Thyroid gland (tissue), 4 donors: ENCODE measurements at regions not wholly inside any gene's neighbourhood (a gene's known extent, or its start where the extent isn't known, plus 50 kb on each side); places are given as distances from the start of the nearest gene placed in this dataset.

Experiments
- DNase-seq, 2 donors: peaks; one replicate each; pipeline ENCODE4 v3.0.0-alpha.2; 2019
- H3K27ac ChIP-seq, 3 donors: fragments of 200-600 bp; sonication (generic); 1 replicate in 2 of 3; 2 replicates in 1 of 3; pipeline ENCODE4 v1.5.1; 2016 to 2019; ENCODE audit warnings: mild to moderate bottlenecking in 1 of 3, moderate library complexity in 1 of 3
- H3K27me3 ChIP-seq: fragments of 200-600 bp; sonication (generic); one replicate; pipeline ENCODE4 v1.5.1; 2019
- H3K36me3 ChIP-seq, 2 donors: fragments of 200-600 bp; sonication (generic); one replicate each; pipeline ENCODE4 v1.5.1; 2016 to 2019
- H3K4me1 ChIP-seq, 2 donors: fragments of 200-600 bp; sonication (generic); one replicate each; pipeline ENCODE4 v1.5.1; 2017 to 2019
- H3K4me3 ChIP-seq, 3 donors: fragments of 200-600 bp; sonication (generic); replicated peaks in 1 of 3; 1 replicate in 2 of 3; 2 replicates in 1 of 3; pipeline ENCODE4 v1.5.1; 2016; ENCODE audit warnings: mild to moderate bottlenecking in 1 of 3
- H3K9me3 ChIP-seq: fragments of 200-600 bp; sonication (generic); one replicate; pipeline ENCODE4 v1.5.1; 2017
- POLR2A ChIP-seq, 2 donors: fragments of 450-650 bp; IDR thresholded peaks; one replicate each; pipeline ENCODE4 v1.6.1; 2017; ENCODE audit warnings: antibody characterized with exemption in 2 of 2, mild to moderate bottlenecking in 2 of 2, moderate library complexity in 1 of 2
- WGBS, 2 donors: methylation state at CpG; one replicate each; pipeline ENCODE4 v1.1.5; 2017; 5-methylcytosine and 5-hydroxymethylcytosine counted together
- intact Hi-C: fragments of 100-400 bp; cut with DNase I; formaldehyde crosslinking; loops from one replicate; pipeline ENCODE4 v1.15.1; 2023
- TF ChIP-seq, protein P1 (sequence below), 6 experiments: fragments of 200-600 bp in 3 of 6; fragments of 450-650 bp in 3 of 6; sonication (generic) in 3 of 6; IDR thresholded peaks; one replicate each; pipeline ENCODE4 v1.5.1; 2016 to 2019; ENCODE audit warnings: antibody characterized with exemption in 6 of 6, mild to moderate bottlenecking in 2 of 6, inconsistent platforms in 1 of 6, moderate library complexity in 1 of 6

DNA sequence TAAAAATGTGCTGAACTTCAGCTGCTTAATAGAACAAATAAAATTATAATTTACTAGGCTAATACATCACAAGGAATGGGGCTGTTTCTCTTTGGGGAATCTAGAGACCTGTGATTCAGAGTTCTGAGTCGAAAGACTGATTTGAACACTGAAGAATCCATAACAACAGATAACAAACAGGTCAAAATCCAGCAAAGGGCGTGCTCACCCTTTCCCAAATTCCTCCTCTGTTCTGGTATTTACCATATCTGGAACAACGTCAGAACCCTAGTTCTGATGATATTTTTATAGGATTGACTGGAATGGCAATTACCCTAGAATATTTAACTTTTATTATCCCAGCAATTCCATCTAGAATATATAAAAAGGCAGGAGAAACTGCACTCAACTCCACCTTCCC, 66.0 kb upstream of the ITGA6 start:
- intact Hi-C loops, result no loop called here
- no peak overlapping the region for H3K4me3 ChIP-seq
- H3K4me1 ChIP-seq, result peaks cover 0 to 4% of the 10 kb centered on the region in 2 donors
- H3K27ac ChIP-seq, result no peak overlapping the region
- H3K9me3 ChIP-seq, result no peaks in the 10 kb centered on the region
- TF ChIP-seq, protein P1, sequence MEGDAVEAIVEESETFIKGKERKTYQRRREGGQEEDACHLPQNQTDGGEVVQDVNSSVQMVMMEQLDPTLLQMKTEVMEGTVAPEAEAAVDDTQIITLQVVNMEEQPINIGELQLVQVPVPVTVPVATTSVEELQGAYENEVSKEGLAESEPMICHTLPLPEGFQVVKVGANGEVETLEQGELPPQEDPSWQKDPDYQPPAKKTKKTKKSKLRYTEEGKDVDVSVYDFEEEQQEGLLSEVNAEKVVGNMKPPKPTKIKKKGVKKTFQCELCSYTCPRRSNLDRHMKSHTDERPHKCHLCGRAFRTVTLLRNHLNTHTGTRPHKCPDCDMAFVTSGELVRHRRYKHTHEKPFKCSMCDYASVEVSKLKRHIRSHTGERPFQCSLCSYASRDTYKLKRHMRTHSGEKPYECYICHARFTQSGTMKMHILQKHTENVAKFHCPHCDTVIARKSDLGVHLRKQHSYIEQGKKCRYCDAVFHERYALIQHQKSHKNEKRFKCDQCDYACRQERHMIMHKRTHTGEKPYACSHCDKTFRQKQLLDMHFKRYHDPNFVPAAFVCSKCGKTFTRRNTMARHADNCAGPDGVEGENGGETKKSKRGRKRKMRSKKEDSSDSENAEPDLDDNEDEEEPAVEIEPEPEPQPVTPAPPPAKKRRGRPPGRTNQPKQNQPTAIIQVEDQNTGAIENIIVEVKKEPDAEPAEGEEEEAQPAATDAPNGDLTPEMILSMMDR (IDR thresholded peaks at IDR 0.05), result no peak
- no peak for TF ChIP-seq POLR2A (IDR thresholded peaks at IDR 0.05)
- WGBS, 2 donors, result 80 to 89% methylated on average over 3 of the region's 3 CpGs
- no peaks in the 10 kb centered on the region for H3K27me3 ChIP-seq
- H3K36me3 ChIP-seq, result no peaks in the 10 kb centered on the region
- DNase-seq, result no peak

DNA sequence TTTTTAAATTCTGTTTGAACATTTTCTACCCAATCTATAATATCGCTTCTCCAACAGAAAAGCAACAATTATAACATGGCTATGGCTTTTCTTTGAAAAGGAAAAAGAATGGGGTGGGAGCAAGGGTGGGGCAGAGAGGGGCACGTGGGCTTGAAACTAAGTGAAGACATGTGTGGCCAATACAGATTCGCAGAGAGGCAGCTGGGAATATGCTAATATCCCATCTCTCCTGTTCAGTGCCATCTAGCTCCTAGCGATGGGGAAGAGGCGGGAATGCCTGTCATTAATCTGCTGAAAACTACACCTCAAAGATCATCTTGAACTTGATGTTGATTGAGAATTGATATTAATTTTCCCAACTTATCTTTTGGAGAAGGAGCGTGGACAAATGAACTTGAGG, 65.5 kb upstream of the ITGA6 start:
- WGBS, 2 donors, result 91 to 92% methylated on average over 6 of the region's 6 CpGs
- DNase-seq, result no peak
- TF ChIP-seq POLR2A (IDR thresholded peaks at IDR 0.05), result no peak
- TF ChIP-seq, protein P1 (IDR thresholded peaks at IDR 0.05), result no peak
- H3K27me3 ChIP-seq, result no peaks in the 10 kb centered on the region
- H3K4me1 ChIP-seq, result peaks cover 0 to 4% of the 10 kb centered on the region in 2 donors
- no peak overlapping the region for H3K27ac ChIP-seq
- no peaks in the 10 kb centered on the region for H3K36me3 ChIP-seq
- no peak overlapping the region for H3K4me3 ChIP-seq
- no peaks in the 10 kb centered on the region for H3K9me3 ChIP-seq
- intact Hi-C loops, result no loop called here

DNA sequence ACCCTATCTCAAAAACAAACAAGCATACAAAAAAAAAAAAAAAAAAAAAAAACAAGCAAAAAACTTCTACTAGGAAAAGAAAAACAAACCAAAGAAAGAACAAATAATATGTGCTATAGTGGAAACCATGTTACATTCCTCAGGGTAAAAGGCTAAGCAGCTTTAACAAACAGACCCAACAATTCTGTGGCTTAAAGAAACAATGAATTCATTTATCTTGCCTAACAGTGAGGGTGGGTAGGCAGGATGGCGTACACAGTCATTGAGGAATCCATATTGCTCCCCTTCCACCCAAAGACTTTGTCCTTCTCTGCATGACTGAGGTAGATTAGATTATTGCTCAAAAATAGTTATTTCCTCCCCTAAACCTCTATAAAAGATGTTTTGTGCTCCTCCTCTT, 63.1 kb upstream of the ITGA6 start:
- TF ChIP-seq POLR2A (IDR thresholded peaks at IDR 0.05), result no peak
- TF ChIP-seq, protein P1 (IDR thresholded peaks at IDR 0.05), result no peak
- no peaks in the 10 kb centered on the region for H3K4me1 ChIP-seq
- DNase-seq, result no peak
- H3K27ac ChIP-seq, result no peak overlapping the region
- H3K27me3 ChIP-seq, result no peaks in the 10 kb centered on the region
- intact Hi-C loops, result no loop called here
- no peaks in the 10 kb centered on the region for H3K36me3 ChIP-seq
- H3K4me3 ChIP-seq, result no peak overlapping the region
- 84 to 85% methylated on average over 1 of the region's 1 CpG for WGBS, 2 donors
- H3K9me3 ChIP-seq, result no peaks in the 10 kb centered on the region

- no peaks in the 10 kb centered on the region for H3K27me3 ChIP-seq
- WGBS, 2 donors, result 86 to 94% methylated on average over 10 to 11 of the region's 11 CpGs
- no peak for TF ChIP-seq POLR2A (IDR thresholded peaks at IDR 0.05)
- TF ChIP-seq, protein P1 (IDR thresholded peaks at IDR 0.05), result no peak
- DNase-seq, result no peak
- no peak overlapping the region for H3K4me3 ChIP-seq
- no peak overlapping the region for H3K27ac ChIP-seq
- no peaks in the 10 kb centered on the region for H3K9me3 ChIP-seq
- intact Hi-C loops, result no loop called here
- H3K4me1 ChIP-seq, result no peaks in the 10 kb centered on the region
- H3K36me3 ChIP-seq, result no peaks in the 10 kb centered on the region
These were observed 60.7 kb upstream of the ITGA6 start for GRCh38 chr2:172366596-172367150.

DNA sequence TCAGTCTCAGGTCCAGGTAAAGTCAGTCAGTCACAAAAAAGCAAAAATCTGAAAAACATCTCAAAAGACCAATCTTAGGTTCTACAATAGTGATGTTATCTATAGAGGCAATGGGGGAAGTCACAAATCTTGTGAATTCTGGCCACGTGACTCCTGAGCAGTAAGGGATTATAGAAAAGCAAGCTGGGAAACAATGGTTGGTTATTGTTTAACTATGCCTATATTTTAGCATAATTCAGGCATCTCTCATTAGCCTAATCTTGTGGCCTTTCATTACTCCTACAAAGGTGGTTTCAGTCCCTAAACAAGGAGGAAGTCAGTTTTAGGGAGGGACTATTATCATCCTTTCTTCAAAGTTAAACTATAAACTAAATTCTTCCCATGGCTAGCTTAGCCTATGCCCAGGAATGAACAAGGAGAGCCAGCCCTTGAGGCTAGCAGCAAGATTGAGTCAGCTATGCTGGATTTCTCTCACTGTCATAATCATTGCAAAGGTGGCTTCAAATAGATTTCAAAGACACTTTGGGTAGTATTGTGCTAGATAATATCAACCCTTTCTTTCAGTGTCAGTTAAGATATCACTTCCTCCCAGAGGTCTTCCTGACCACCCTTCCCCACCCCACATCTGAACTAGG, 56.4 kb upstream of the ITGA6 start:
- H3K9me3 ChIP-seq, result no peaks in the 10 kb centered on the region
- H3K27ac ChIP-seq, result no peak overlapping the region
- 84% methylated on average over 1 of the region's 1 CpG for WGBS, 2 donors
- H3K36me3 ChIP-seq, result no peaks in the 10 kb centered on the region
- no peaks in the 10 kb centered on the region for H3K27me3 ChIP-seq
- H3K4me1 ChIP-seq, result no peaks in the 10 kb centered on the region
- intact Hi-C loops, result no loop called here
- no peak overlapping the region for H3K4me3 ChIP-seq
- DNase-seq, result no peak
- TF ChIP-seq, protein P1 (IDR thresholded peaks at IDR 0.05), result no peak
- no peak for TF ChIP-seq POLR2A (IDR thresholded peaks at IDR 0.05)
